Liver (tissue), 8 donors: ENCODE measurements at regions not wholly inside any gene's neighbourhood (a gene's known extent, or its start where the extent isn't known, plus 50 kb on each side); places are given as distances from the start of the nearest gene placed in this dataset.

Source experiments
- DNase-seq: peaks from one replicate; pipeline ENCODE4 v3.0.0-alpha.2; 2017; ENCODE audit warnings: low spot score
- H3K27ac ChIP-seq, 2 donors: one replicate each; pipeline ENCODE4 v1.7.0; 2013; ENCODE audit warnings: inconsistent platforms in 2 of 2, low read length in 2 of 2, control low read depth in 1 of 2, low read depth in 1 of 2, mild to moderate bottlenecking in 1 of 2
- H3K27me3 ChIP-seq, 4 donors: one replicate each; pipeline versions ENCODE4 v1.6.1 to v1.7.0; 2013; ENCODE audit warnings: low read length in 3 of 4, inconsistent platforms in 1 of 4, mild to moderate bottlenecking in 1 of 4, moderate library complexity in 1 of 4; ENCODE audit not compliant: control insufficient read depth in 4 of 4, insufficient read depth in 4 of 4
- H3K36me3 ChIP-seq, 4 donors: one replicate each; pipeline versions ENCODE4 v1.6.1 to v1.7.0; 2013; ENCODE audit warnings: low read length in 3 of 4, mild to moderate bottlenecking in 3 of 4, low read depth in 1 of 4, moderate library complexity in 1 of 4; ENCODE audit not compliant: control insufficient read depth in 4 of 4, insufficient read depth in 3 of 4
- H3K4me1 ChIP-seq, 4 donors: one replicate each; pipeline versions ENCODE4 v1.6.1 to v1.7.0; 2013; ENCODE audit warnings: low read length in 3 of 4, mild to moderate bottlenecking in 3 of 4, moderate library complexity in 1 of 4; ENCODE audit not compliant: control insufficient read depth in 4 of 4, insufficient read depth in 4 of 4
- H3K4me3 ChIP-seq, 3 donors: one replicate each; pipeline versions ENCODE4 v1.6.1 to v1.7.0; 2013; ENCODE audit warnings: low read length in 3 of 3, control low read depth in 1 of 3, low read depth in 1 of 3, mild to moderate bottlenecking in 1 of 3
- H3K9ac ChIP-seq, 2 donors: one replicate each; pipeline ENCODE4 v1.7.0; 2013; ENCODE audit warnings: low read length in 2 of 2, mild to moderate bottlenecking in 2 of 2, moderate library complexity in 2 of 2, control low read depth in 1 of 2, low read depth in 1 of 2
- H3K9me3 ChIP-seq, 4 donors: one replicate each; pipeline versions ENCODE4 v1.6.1 to v1.7.0; 2013; ENCODE audit warnings: low read length in 3 of 4; ENCODE audit not compliant: control insufficient read depth in 4 of 4
- ATF3 ChIP-seq: IDR thresholded peaks from 2 replicates; pipeline ENCODE4 v1.6.1; 2016; ENCODE audit warnings: antibody characterized with exemption
- CTCF ChIP-seq: fragments of 150-350 bp; IDR thresholded peaks from 2 replicates; pipeline ENCODE4 v1.5.1; 2017; ENCODE audit warnings: improper control_type of control experiment, low read depth, low read length; ENCODE audit not compliant: missing input control
- FOXA1 ChIP-seq: IDR thresholded peaks from 2 replicates; pipeline ENCODE4 v1.6.1; 2016; ENCODE audit warnings: antibody characterized with exemption
- FOXA2 ChIP-seq: IDR thresholded peaks from 2 replicates; pipeline ENCODE4 v1.6.1; 2016; ENCODE audit warnings: antibody characterized with exemption
- GABPA ChIP-seq, 2 donors: IDR thresholded peaks in 1 of 2; conservative IDR thresholded peaks in 1 of 2; 2 replicates each; pipeline ENCODE4 v1.6.1; 2016; ENCODE audit warnings: antibody characterized with exemption in 2 of 2, mild to moderate bottlenecking in 1 of 2, moderate library complexity in 1 of 2
- HNF4A ChIP-seq, 2 donors: conservative IDR thresholded peaks; 2 replicates each; pipeline ENCODE4 v1.6.1; 2016; ENCODE audit warnings: antibody characterized with exemption in 2 of 2, mild to moderate bottlenecking in 2 of 2
- HNF4G ChIP-seq: IDR thresholded peaks from 2 replicates; pipeline ENCODE4 v1.6.1; 2016; ENCODE audit warnings: antibody characterized with exemption
- JUND ChIP-seq, 2 donors: IDR thresholded peaks; 2 replicates each; pipeline ENCODE4 v1.6.1; 2016; ENCODE audit warnings: antibody characterized with exemption in 2 of 2
- NR2F2 ChIP-seq: IDR thresholded peaks from 2 replicates; pipeline ENCODE4 v1.6.1; 2016; ENCODE audit warnings: antibody characterized with exemption
- RAD21 ChIP-seq, 2 donors: IDR thresholded peaks; 2 replicates each; pipeline ENCODE4 v1.6.1; 2016; ENCODE audit warnings: antibody characterized with exemption in 2 of 2, mild to moderate bottlenecking in 2 of 2
- REST ChIP-seq: IDR thresholded peaks from 2 replicates; pipeline ENCODE4 v1.6.1; 2016; ENCODE audit warnings: antibody characterized with exemption, mild to moderate bottlenecking
- RXRA ChIP-seq, 2 donors: IDR thresholded peaks; 2 replicates each; pipeline ENCODE4 v1.6.1; 2017 to 2018; ENCODE audit warnings: antibody characterized with exemption in 2 of 2, mild to moderate bottlenecking in 1 of 2
- SP1 ChIP-seq: IDR thresholded peaks from 2 replicates; pipeline ENCODE4 v1.6.1; 2018; ENCODE audit warnings: antibody characterized with exemption, mild to moderate bottlenecking
- TAF1 ChIP-seq: conservative IDR thresholded peaks from 2 replicates; pipeline ENCODE4 v1.6.1; 2016; ENCODE audit warnings: antibody characterized with exemption, mild to moderate bottlenecking
- YY1 ChIP-seq: IDR thresholded peaks from 2 replicates; pipeline ENCODE4 v1.6.1; 2016; ENCODE audit warnings: antibody characterized with exemption, mild to moderate bottlenecking
- ZBTB33 ChIP-seq: IDR thresholded peaks from 2 replicates; pipeline ENCODE4 v1.6.1; 2016; ENCODE audit warnings: antibody characterized with exemption
- WGBS: extraction: QIAGEN DNeasy Blood & Tissue Kit; methylation state at CpG from one replicate; pipeline ENCODE4 v1.1.7; 2013; 5-methylcytosine and 5-hydroxymethylcytosine counted together
- donor health status: healthy.
- donor health status: healthy.
- donor health status: healthy.
- donor health status: healthy.
- donor health status: healthy.

GRCh38 chr10:62981096-62981495, 152.0 kb upstream of the NRBF2 start (continued):
- TF ChIP-seq RAD21 (IDR thresholded peaks at IDR 0.05) = no peak

GRCh38 chr10:62980687-62981086, 152.4 kb upstream of the NRBF2 start:
- 61% methylated on average over 5 of the region's 5 CpGs for WGBS
- no peak for TF ChIP-seq JUND (IDR thresholded peaks at IDR 0.05)
- no peak for TF ChIP-seq SP1
- TF ChIP-seq FOXA1 = no peak
- TF ChIP-seq HNF4A (conservative IDR thresholded peaks at IDR 0.05) = no peak
- no peak for TF ChIP-seq RXRA (IDR thresholded peaks at IDR 0.05)
- TF ChIP-seq NR2F2 = no peak
- TF ChIP-seq FOXA2 = no peak
- no peak for TF ChIP-seq YY1
- no peak for TF ChIP-seq ZBTB33
- TF ChIP-seq REST = no peak
- TF ChIP-seq CTCF = no peak
- no peak for TF ChIP-seq ATF3
- Histone ChIP-seq H3K36me3 (no peaks in the 10 kb centered on the region), H3K27me3 (no peaks in the 10 kb centered on the region), H3K4me3 (no peak overlapping the region), H3K9ac (no peak overlapping the region), H3K4me1 (no peaks in the 10 kb centered on the region), H3K27ac (no peak overlapping the region), H3K9me3 (no peaks in the 10 kb centered on the region)
- DNase-seq = no peak

- Histone ChIP-seq H3K9ac (no peak overlapping the region), H3K9me3 (no peaks in the 10 kb centered on the region), H3K27ac (no peak overlapping the region), H3K36me3 (no peaks in the 10 kb centered on the region), H3K27me3 (no peaks in the 10 kb centered on the region), H3K4me3 (no peak overlapping the region), H3K4me1 (no peaks in the 10 kb centered on the region)
- TF ChIP-seq RXRA (IDR thresholded peaks at IDR 0.05) = no peak
- TF ChIP-seq FOXA2 = no peak
- no peak for TF ChIP-seq NR2F2
- TF ChIP-seq REST = no peak
- no peak for TF ChIP-seq GABPA (IDR thresholded peaks at IDR 0.05 in 1 of 2, conservative IDR thresholded peaks at IDR 0.05 in 1 of 2)
- no peak for TF ChIP-seq HNF4G
- TF ChIP-seq ZBTB33 = no peak
- TF ChIP-seq RAD21 (IDR thresholded peaks at IDR 0.05) = no peak
- no peak for TF ChIP-seq SP1
- TF ChIP-seq JUND (IDR thresholded peaks at IDR 0.05) = no peak
- TF ChIP-seq ATF3 = no peak
- no peak for TF ChIP-seq TAF1
- DNase-seq = no peak
Observed at GRCh38 chr10:62979921-62980320, 153.2 kb upstream of the NRBF2 start.
